A673 (cell line): ENCODE measurements at regions not wholly inside any gene's neighbourhood (a gene's known extent, or its start where the extent isn't known, plus 50 kb on each side); places are given as distances from the start of the nearest gene placed in this dataset.

Experiments
- CTCF ChIP-seq: fragments of 300-800, 200-600 bp; sonication (generic); conservative IDR thresholded peaks from 2 replicates; pipeline ENCODE4 v1.5.1; 2017; ENCODE audit warnings: low read depth, mild to moderate bottlenecking, antibody characterized with exemption, low read length, moderate library complexity, mixed read lengths
- EZH2 ChIP-seq: fragments of 200-600 bp; sonication (generic); IDR thresholded peaks from 2 replicates; pipeline ENCODE4 v1.6.1; 2017; ENCODE audit warnings: borderline replicate concordance, low read depth, mild to moderate bottlenecking, mixed read lengths, antibody characterized with exemption, low read length; ENCODE audit not compliant: poor library complexity, severe bottlenecking

GRCh38 chr16:51461255-51461654 is 310.2 kb upstream of the SALL1 start:
- TF ChIP-seq CTCF, result 0 out of 2 replicates have a peak, but pooled peaks have one; percentile 13
- no peak for TF ChIP-seq EZH2
